Dermis blood vessel endothelial cell (primary cell): ENCODE measurements at regions not wholly inside any gene's neighbourhood (a gene's known extent, or its start where the extent isn't known, plus 50 kb on each side); places are given as distances from the start of the nearest gene placed in this dataset.

ENCODE experiments used
- DNase-seq: peaks from one replicate; pipeline ENCODE4 v3.0.0; 2010

DNA sequence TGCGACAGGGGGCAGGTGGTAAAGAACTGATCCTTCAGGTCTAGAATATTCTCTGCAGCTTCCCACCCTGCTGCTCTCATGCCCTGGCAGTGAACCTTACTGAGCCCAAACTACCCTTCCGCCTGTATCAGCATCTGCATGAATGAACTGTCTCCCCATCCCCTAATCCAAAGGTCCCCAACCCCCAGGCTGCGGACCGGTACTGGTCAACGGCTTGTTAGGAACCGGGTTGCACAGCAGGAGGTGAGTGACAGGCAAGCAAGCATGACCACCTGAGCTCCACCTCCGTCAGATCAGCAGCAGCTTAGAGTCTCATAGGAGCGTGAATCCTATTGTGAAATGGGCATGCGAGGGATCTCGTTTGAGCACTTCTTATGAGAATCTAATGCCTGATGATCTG is 58.2 kb upstream of the LMO1 start:
- no peak for DNase-seq

GRCh38 chr11:8320076-8320475 is 56.4 kb upstream of the LMO1 start:
- no peak for DNase-seq

DNA sequence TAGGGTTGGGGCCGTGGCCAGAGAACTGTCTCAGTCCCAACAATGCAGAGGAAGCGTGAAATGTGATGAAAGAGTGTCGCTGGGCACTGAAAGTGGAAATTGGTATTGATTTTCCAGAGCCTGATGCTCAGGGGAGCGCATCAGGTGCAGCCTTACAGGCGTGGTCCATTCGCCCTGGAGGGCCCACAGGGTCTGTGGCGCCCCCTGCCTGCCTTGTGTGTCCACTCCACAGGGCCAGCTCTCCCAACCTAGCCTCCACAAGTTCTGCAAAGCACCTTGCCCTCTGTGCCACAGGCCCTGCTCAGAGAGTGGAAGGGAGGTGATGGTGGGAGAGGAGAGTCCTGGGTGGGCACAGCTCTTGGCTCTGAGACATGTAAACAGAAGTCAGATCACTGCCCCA is 54.9 kb upstream of the LMO1 start:
- DNase-seq: peak; percentile 8

DNA sequence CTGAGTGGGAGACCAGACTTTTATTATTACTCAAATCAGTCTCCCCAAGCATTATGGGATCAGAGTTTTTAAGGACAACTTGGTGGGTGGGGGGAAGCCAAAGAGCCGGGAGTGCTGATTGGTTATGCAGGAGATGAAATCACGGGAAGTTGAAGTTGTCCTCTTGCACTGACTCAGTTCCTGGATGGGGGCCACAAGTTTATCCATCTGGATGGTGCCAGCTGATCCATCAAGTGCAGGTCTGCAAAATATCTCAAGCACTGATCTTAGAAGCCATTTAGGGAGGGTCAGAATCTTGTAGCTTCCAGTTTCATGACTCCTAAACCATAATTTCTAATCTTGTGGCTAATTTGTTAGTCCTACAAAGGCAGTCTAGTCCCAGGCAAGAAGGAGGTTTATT is 53.5 kb upstream of the LMO1 start:
- no peak for DNase-seq

- DNase-seq: no peak
Observed at GRCh38 chr11:8315954-8316353, 52.3 kb upstream of the LMO1 start.

- DNase-seq: no peak
Observed at GRCh38 chr11:8315463-8315862, 51.8 kb upstream of the LMO1 start.

DNA sequence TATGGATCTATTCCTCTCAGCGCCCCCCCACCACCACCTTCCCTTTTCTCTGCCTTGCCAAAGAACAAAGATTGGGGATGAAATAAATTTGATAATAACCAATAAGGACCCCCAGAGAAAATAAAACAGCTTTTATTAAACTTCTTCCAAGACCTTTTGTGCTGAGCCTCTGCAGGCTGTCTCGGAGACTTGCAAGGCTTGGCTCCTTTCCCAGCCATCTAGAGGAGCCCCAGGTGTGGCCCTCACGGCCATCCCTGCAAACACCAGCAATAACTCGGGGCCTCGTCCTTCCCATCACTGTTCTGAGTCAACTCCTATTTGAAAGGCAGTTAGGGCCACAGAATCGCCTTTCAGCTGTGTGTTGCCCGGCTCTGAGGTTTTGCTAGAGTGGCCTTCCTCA is 51.2 kb upstream of the LMO1 start:
- no peak for DNase-seq

- no peak for DNase-seq
Observed at GRCh38 chr11:8313504-8314090, 49.9 kb upstream of the LMO1 start.
